ENCODE measurements at regions not wholly inside any gene's neighbourhood (a gene's known extent, or its start where the extent isn't known, plus 50 kb on each side); places are given as distances from the start of the nearest gene placed in this dataset.

GRCh38 chr4:33065749-33066148 is 2345.6 kb downstream of the PCDH7 start:
- intact Hi-C loops (cut with micrococcal nuclease; ENCODE audit: unreplicated experiment), result no loop called here
- Histone ChIP-seq H3K79me2 (ENCODE audit: insufficient read depth, low read depth, low read length) (no peaks in the 10 kb centered on the region), H3K27ac (ENCODE audit: low read depth, low read length, poor library complexity, severe bottlenecking) (no peak overlapping the region), H4K20me1 (ENCODE audit: insufficient read depth, low read length) (no peaks in the 10 kb centered on the region), H2AFZ (ENCODE audit: low read length) (no peak overlapping the region), H3K36me3 (ENCODE audit: insufficient read depth, low read length) (no peaks in the 10 kb centered on the region), H3K9me2 (ENCODE audit: insufficient read depth, low read length) (no peaks in the 10 kb centered on the region), H3K9me3 (ENCODE audit: low read length) (no peaks in the 10 kb centered on the region), H3K4me3 (ENCODE audit: low read depth, low read length, poor library complexity, severe bottlenecking) (no peak overlapping the region), H3K4me2 (ENCODE audit: low read length) (no peak overlapping the region), H3K4me1 (ENCODE audit: insufficient read depth, low read length, poor library complexity, severe bottlenecking) (no peaks in the 10 kb centered on the region)
- ChIA-PET CTCF (ENCODE audit: unreplicated experiment) (no interaction called here), POLR2A (interaction anchor here (0.7 kb wide), 1 partner anchor 893 kb away, joined by 3 read pairs; no protein-coding TSS in a partner anchor)
- no peak for DNase-seq (ENCODE audit: low spot score)
- TF ChIP-seq EZH2phosphoT487 (IDR thresholded peaks at IDR 0.05; ENCODE audit: borderline replicate concordance, low read depth, low read length) (no peak), CTCF (conservative IDR thresholded peaks at IDR 0.05; ENCODE audit: low read length) (no peak)
- no TSS peak for BruUV-seq (replicated peaks)

GRCh38 chr4:33067221-33067620 is 2347.1 kb downstream of the PCDH7 start:
- Histone ChIP-seq H3K4me3 (ENCODE audit: low read depth, low read length, poor library complexity, severe bottlenecking) (no peak overlapping the region), H3K79me2 (ENCODE audit: insufficient read depth, low read depth, low read length) (no peaks in the 10 kb centered on the region), H3K4me1 (ENCODE audit: insufficient read depth, low read length, poor library complexity, severe bottlenecking) (no peaks in the 10 kb centered on the region), H3K9me3 (ENCODE audit: low read length) (no peaks in the 10 kb centered on the region), H3K4me2 (ENCODE audit: low read length) (no peak overlapping the region), H3K36me3 (ENCODE audit: insufficient read depth, low read length) (no peaks in the 10 kb centered on the region), H3K9me2 (ENCODE audit: insufficient read depth, low read length) (no peaks in the 10 kb centered on the region), H4K20me1 (ENCODE audit: insufficient read depth, low read length) (no peaks in the 10 kb centered on the region), H3K27ac (ENCODE audit: low read depth, low read length, poor library complexity, severe bottlenecking) (no peak overlapping the region), H2AFZ (ENCODE audit: low read length) (no peak overlapping the region)
- CTCF ChIA-PET (ENCODE audit: unreplicated experiment), result no interaction called here
- no peak for DNase-seq (ENCODE audit: low spot score)
- BruUV-seq (replicated peaks), result no TSS peak
- intact Hi-C loops (cut with micrococcal nuclease; ENCODE audit: unreplicated experiment), result no loop called here
- POLR2A ChIA-PET, result no interaction called here
- TF ChIP-seq EZH2phosphoT487 (IDR thresholded peaks at IDR 0.05; ENCODE audit: borderline replicate concordance, low read depth, low read length) (no peak), CTCF (conservative IDR thresholded peaks at IDR 0.05; ENCODE audit: low read length) (no peak)

- Histone ChIP-seq H3K4me1 (ENCODE audit: insufficient read depth, low read length, poor library complexity, severe bottlenecking) (no peaks in the 10 kb centered on the region), H3K9me2 (ENCODE audit: insufficient read depth, low read length) (no peaks in the 10 kb centered on the region), H3K27ac (ENCODE audit: low read depth, low read length, poor library complexity, severe bottlenecking) (no peak overlapping the region), H3K4me3 (ENCODE audit: low read depth, low read length, poor library complexity, severe bottlenecking) (no peak overlapping the region), H2AFZ (ENCODE audit: low read length) (no peak overlapping the region), H3K9me3 (ENCODE audit: low read length) (no peaks in the 10 kb centered on the region), H3K4me2 (ENCODE audit: low read length) (no peak overlapping the region), H4K20me1 (ENCODE audit: insufficient read depth, low read length) (no peaks in the 10 kb centered on the region), H3K79me2 (ENCODE audit: insufficient read depth, low read depth, low read length) (no peaks in the 10 kb centered on the region), H3K36me3 (ENCODE audit: insufficient read depth, low read length) (no peaks in the 10 kb centered on the region)
- CTCF ChIA-PET (ENCODE audit: unreplicated experiment), result no interaction called here
- BruUV-seq (replicated peaks), result no TSS peak
- intact Hi-C loops (cut with micrococcal nuclease; ENCODE audit: unreplicated experiment), result no loop called here
- POLR2A ChIA-PET, result interaction anchor here (0.5 to 0.6 kb wide), 2 partner anchors 30 to 37 kb away, joined by 3 to 4 read pairs; no protein-coding TSS in a partner anchor
- no peak for TF ChIP-seq EZH2phosphoT487 (IDR thresholded peaks at IDR 0.05; ENCODE audit: borderline replicate concordance, low read depth, low read length)
- DNase-seq (ENCODE audit: low spot score), result no peak
These were observed 2348.4 kb downstream of the PCDH7 start for GRCh38 chr4:33068539-33068938.
